NCI-H748 (cell line): ENCODE measurements at regions not wholly inside any gene's neighbourhood (a gene's known extent, or its start where the extent isn't known, plus 50 kb on each side); places are given as distances from the start of the nearest gene placed in this dataset.
"Not testable (repeated sequence)": the region's sequence is repeated elsewhere in the genome, so short reads cannot be mapped to it uniquely, and the experiment has no call there.

ENCODE experiments used
- DNase-seq: peaks from one replicate; lab custom pipeline; 2025; ENCODE audit not compliant: unreplicated experiment; lab: John Stamatoyannopoulos, UW

DNA sequence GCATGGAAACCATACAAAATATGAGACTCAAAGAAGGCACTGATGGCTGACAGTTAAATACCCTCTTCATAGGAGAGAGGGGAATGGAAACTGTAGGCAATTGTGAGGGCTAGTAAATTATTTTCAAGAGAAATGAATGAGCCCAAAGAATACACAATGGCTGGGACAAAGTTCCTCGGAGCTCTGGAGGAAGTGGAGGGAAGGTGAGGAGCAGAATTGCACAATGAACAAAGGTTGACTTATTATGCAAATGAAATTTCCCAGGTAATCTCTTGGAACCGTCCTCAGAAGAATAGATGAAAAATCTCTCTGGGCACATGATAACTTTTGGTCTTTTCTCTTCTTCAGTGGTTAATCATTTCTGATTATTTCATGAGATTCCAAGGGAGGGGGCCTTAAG lies 202.6 kb upstream of the VCX start:
- no peak for DNase-seq

- no peak for DNase-seq
These were observed 204.8 kb upstream of the VCX start for GRCh38 chrX:7638078-7638710.

DNA sequence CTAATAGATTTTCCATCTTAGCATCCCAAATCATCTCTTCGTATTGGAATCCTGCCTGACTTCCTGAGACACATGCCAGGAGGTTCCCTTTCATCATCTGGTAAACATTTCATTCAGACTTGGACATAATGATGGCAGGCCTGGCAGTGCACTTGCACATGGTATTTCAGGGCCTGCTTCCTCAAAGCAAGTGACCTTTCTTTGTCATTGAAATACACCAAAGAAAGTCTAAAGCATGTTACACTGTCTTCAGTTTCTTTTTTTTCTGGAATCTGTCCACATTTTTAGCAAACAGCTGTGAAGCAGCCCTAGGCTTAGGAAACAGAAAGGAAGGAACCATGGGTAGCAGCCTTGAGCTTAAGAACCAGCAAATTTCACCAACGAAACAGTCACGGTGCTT lies 205.9 kb upstream of the VCX start:
- DNase-seq = no peak

DNA sequence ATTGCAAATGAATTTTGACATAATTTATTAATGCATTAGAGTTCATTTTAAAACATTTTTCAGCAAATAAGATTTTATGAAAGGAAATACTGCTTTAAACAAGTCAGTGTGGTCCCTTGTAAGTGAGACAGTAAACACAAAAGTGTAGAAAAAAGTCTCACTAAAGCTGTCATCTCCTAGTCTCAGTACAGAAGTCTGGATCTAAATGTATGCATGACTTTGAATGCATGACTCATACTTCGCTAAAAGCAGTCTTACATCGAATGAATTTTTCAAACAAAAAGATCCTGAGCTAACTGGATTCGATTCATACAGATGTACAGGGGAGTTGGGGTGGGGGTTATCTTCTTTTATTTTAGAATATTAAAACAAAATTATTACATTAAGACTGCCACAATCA lies 207.4 kb upstream of the VCX start:
- peak; percentile 6 for DNase-seq

DNA sequence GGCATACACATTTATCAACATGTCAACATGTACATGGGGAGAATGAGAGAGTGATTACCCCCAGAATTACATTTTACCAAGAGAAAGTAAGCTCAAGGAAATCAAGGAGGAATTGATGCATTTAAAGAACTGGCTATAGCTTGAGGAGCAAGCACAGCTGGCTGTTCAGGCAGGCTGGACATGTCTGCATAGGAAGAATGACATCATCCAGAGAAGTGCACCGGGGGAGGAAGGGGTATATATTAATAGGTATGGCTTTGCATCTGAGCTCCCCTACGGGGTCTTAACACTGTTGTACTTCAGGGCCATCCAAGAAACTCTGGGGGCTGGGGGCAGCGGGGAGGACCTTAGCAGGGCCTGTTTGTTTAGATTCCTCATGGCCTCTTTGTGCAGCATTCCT lies 222.4 kb upstream of the VCX start:
- peak; percentile 50 for DNase-seq

DNA sequence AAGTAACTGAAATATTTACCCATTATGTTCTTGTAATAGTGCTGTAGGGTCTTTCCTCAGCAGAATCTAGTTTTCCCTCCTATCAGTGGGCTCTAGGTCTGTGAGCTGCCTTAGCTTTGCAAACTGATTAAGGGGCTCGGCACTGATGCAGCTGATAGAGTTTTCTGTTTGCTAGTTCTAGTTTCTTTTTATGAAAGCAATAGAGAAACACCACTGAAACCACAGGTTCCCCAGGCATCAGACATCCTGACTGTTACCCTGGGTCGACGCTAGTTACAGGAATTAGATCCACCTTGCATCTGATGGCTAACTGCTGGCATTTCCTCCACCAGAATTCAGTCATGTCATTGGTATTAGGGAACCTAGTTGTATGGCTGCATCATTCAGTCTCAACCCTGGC lies 225.0 kb upstream of the VCX start:
- no peak for DNase-seq

DNA sequence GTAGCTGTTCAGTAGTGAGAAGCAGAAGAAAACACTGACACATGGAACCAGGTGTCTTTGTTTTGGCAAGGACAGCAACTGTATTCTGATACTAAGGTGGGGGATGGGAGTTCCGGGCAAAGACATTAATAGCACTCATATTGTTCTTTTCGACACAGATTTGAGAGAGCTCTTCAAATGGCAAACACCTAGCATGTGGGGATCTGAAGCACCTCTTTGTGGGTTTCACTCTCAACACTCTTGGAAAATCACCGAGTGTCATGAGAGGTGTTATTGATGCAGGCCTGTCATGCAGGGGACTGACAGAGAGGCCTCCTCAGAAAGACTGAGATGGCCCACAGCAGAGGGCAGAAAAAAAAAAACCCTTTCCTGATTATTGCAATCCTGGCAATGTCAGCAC lies 228.4 kb upstream of the VCX start:
- DNase-seq = peak; percentile 99

GRCh38 chrX:7608625-7609024 lies 234.3 kb upstream of the VCX start:
- DNase-seq = not testable (repeated sequence)

DNA sequence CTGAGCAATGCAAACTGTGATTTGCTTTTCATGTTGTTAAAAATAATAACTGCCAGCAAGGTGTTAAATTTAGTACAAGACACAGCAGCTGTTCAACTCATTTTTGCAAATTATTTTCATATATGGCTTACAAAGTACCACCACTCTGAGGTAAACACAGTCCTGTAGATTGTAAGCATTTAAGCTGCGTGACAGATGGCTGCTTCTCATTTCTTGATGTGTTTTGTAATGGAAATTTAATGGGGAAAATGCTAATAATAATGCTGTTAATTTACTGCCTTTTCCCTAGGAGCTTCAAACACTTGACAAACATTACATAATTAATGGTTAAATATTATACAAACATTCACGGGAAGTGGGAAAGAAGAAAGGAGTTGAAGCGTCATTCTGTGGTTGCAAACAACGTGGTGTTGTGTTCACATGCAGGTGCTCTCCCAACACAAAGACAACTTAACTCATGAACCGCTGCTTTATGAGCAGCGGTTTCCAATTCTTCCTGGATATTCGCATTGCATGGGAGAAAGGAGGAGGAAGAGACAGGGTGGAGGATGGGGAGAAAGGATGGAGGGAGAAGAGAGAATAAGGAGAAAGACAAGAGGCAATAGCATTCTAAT lies 236.8 kb upstream of the VCX start:
- peak; percentile 100 for DNase-seq

DNA sequence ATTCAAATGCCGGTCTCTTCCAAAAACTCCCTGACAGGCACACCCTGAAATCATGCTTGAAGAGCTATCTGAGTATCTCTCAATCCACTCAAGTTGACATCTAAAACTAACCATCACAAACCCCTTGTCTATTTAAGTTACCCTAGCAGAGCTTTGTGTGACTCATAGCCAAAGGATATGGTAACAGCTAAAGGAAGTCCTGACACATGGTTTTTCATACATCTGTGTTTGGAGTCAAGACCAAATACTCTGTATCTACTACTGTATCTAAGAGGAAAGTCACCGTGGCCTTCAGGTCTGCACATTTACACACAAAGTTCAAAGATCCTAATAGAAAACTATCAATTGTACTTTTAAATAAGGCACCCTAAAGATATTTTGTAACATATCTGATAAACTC lies 239.6 kb upstream of the VCX start:
- DNase-seq = no peak

GRCh38 chrX:7596822-7597221 lies 246.1 kb upstream of the VCX start:
- no peak for DNase-seq

DNA sequence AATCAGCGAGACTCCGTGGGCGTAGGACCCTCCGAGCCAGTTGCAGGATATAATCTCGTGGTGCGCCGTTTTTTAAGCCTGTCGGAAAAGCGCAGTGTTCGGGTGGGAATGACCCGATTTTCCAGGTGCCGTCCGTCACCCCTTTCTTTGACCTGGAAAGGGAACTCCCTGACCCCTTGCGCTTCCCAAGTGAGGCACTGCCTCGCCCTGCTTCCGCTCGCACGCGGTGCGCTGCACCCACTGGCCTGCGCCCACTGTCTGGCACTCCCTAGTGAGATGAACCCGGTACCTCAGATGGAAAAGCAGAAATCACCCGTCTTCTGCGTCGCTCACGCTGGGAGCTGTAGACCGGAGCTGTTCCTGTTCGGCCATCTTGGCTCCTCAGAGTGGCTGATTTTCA lies 249.6 kb upstream of the VCX start:
- not testable (repeated sequence) for DNase-seq

DNA sequence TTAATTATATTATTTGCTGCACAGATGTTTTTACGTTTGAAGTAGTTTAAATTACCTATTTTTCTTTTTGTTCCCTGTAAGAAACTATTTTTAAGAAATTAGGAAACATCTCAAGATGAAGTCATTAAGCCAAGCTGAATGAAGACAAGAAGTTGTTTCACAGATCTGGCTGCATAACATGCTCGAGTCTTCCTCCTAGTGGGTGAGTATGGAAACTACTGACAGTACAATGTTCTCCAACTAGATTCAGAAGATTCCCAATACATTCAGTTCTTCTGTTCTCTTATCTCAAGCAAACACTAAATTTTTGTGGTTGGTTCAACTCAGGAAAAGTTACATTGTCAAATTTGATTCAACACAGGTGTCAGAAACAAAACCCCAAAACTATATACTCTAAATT lies 256.8 kb upstream of the VCX start:
- DNase-seq = peak; percentile 73

DNA sequence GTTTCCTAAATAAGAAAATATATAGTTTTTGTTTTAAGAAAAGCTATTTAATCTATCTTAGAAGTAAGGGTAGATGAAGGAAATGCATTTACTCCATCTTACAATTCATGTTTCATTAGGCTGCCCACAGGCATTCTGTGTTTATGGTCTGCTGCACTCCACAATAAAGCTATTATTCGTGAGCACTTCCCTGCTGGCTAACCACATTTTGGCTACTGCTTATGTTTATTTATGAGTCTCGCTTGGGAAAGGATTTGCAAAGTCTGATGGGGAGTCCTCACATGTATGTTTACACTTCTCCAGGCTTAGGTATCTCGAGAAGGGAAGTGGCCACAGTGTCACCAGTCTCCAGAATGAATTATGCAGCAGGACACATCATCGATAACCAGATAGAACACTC lies 260.8 kb upstream of the VCX start:
- DNase-seq = peak; percentile 90

DNA sequence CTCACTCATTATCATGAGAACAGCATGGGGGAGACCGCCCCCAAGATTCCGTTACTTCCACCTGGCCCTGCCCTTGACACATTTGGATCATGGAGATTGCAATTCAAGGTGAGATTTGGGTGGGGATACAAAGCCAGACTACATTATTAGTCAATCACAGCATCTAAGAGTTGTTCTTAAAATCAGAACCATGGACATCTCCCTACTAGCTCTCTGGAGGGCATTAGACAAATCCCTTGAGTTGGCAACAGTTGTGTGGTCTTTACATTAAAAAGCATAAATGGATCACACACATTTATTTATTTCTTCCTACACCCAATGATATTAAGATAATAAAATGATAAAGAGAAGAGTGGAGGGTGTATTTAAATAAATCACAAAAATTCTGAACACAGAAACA lies 262.8 kb upstream of the VCX start:
- DNase-seq = no peak

GRCh38 chrX:7574325-7574724 lies 268.6 kb upstream of the VCX start:
- DNase-seq = no peak

DNA sequence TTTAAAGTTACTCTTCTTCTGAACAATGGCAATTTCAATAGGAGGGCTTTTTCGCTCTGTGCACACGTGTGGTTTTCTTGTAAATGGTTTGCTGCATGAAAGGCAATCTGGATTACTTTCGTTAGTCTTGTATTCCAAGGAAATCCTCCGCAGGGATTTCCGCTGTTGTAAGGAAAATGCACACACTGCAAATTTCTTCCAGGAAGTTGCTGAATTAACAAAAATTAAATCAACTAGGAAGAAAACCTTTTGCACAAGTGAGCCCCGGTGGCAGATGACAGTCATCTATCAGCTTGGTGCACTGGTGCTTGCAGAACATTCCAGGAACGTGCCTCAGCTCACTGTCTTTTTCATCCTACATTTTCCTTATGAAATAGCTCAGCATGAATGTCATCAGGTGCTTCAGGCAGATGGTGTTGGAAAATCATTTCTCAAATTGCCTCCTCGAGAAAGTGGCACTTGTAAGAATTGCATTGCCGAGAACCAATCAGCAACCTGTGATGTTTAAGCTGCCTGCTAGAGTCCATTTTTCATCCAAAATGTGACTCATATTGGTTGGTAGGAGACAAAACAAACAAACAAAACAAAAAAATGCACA lies 272.4 kb upstream of the VCX start:
- no peak for DNase-seq

DNA sequence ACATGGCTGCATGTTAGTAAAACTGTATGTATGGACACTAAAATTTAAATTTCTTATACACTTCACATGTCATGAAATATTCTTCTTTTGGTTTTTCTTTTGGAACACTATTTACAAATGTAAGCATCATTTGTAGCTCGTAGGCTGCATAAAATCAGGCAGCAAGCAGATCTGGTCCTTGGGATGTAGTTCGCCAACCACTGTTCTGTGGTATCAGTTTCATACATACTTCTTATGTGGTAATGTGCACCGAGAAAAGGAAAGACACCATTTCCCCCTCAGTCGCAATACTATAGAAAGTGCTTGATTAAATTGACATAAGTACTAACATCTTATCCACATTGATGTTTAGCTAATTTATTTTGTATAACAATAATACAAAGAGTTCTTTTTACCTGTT lies 274.4 kb upstream of the VCX start:
- DNase-seq = no peak

- DNase-seq = no peak
These were observed 274.8 kb upstream of the VCX start for GRCh38 chrX:7568130-7568529.

DNA sequence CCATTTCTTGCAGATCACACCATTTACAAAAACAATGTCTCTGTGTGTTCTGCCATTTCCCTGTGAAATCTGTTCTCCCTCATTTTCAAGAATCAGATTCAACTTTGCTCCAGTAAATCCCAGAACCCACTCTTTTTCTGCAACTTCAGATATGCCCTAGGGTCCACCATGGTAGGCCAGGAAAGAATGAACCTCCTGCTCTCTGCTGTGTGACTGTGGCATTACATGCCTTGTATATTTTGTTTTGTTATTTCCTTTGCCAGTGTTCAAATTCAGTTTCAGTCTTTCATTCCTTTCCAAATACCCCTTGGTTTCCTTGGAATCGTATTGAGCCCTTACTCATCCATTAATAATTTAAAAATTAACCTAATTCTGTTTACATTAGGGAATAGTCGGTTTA lies 290.2 kb upstream of the VCX start:
- DNase-seq = peak; percentile 25

DNA sequence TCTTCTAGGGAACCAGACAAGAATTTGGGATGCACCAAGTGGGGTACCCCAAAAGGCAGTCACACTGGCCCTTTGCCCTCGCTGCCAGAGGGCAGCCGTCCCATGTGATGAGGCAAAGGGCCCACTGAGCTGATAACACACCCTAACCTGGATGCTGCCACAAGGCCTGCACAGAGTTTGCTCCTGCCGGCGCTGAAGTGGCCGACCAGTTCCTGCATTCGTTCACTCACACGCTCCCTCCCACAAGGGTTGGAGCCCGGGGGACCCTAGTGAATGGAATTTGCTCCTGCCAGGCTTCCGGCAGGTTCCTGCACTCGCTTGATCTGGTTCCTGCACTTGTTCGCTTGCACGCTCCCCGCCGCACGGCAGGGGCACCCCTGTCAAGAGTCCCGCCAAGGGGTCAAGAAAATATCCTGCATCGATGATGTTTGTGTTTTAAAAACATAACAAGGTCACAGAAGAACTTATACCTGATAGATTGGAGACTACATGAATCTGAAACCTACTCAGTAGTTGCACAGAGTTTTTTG lies 296.4 kb upstream of the VCX start:
- no peak for DNase-seq

DNA sequence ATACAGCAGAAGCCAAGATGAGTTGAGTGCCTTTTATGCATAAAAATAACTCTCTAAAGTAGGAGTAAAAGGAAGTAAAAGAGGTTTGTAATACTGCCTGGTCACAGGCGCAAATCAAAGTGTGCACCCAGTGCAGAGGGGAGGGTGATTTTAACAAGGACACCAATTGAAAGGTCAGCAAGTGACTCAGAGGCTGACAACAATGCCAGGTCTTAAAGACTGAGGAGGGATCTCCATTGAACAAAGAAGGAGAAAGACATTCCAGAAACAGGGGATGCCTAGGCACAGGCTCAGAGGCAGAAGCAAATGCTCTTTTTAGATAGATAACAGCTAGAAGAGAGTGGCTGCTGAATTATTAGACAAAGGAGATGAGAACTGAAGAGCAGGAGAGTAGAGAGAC lies 297.4 kb upstream of the VCX start:
- no peak for DNase-seq
